KOPT-K1 (cell line): ENCODE measurements at regions not wholly inside any gene's neighbourhood (a gene's known extent, or its start where the extent isn't known, plus 50 kb on each side); places are given as distances from the start of the nearest gene placed in this dataset.
"Not testable (repeated sequence)": the region's sequence is repeated elsewhere in the genome, so short reads cannot be mapped to it uniquely, and the experiment has no call there.

Experiments
- H3K27ac ChIP-seq: fragments of 200-600 bp; sonication (generic); 2 replicates; pipeline ENCODE4 v1.5.1; 2016; ENCODE audit warnings: antibody characterized with exemption, mild to moderate bottlenecking, low read depth, low read length; ENCODE audit not compliant: poor library complexity, severe bottlenecking
- H3K36me3 ChIP-seq: fragments of 200-600 bp; sonication (generic); 2 replicates; pipeline ENCODE4 v1.5.1; 2017; ENCODE audit warnings: antibody characterized with exemption, mild to moderate bottlenecking, low read length, moderate library complexity; ENCODE audit not compliant: insufficient read depth
- H3K9me3 ChIP-seq: fragments of 200-600 bp; sonication (generic); 2 replicates; pipeline ENCODE4 v1.5.1; 2017; ENCODE audit warnings: antibody characterized with exemption, low read length, mild to moderate bottlenecking; ENCODE audit not compliant: insufficient read depth, poor library complexity, severe bottlenecking

GRCh38 chr14:105681606-105682185 is 155.3 kb downstream of the TMEM121 start:
- H3K27ac ChIP-seq, H3K9me3 ChIP-seq, H3K36me3 ChIP-seq: not testable (repeated sequence)

- not testable (repeated sequence) for H3K27ac ChIP-seq, H3K9me3 ChIP-seq, H3K36me3 ChIP-seq
Measured at GRCh38 chr14:105682442-105682841, 156.1 kb downstream of the TMEM121 start.

GRCh38 chr14:105682956-105683570 is 156.7 kb downstream of the TMEM121 start:
- H3K9me3 ChIP-seq, result no peaks in the 10 kb centered on the region
- H3K27ac ChIP-seq, result no peak overlapping the region

DNA sequence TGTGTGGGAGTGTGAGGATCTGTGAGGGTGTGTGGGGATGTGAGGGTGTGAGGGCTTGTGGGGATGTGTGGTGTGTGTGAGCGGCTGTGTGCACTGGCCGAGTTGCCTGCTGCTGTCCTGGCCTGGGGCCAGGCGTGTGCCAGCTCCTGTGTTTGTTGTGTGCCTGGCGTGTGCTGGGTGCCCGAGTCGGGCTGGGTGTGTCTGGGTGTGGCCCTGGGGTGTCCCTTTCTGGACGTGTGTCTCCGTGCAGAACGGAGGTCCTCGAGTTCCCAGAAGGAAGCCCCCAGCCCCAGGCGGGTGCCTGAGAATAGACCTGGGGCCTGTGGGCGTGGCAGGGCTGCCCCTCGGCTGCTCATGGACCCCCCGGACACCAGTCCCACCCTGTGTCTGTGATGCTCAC is 157.7 kb downstream of the TMEM121 start:
- not testable (repeated sequence) for H3K36me3 ChIP-seq, H3K9me3 ChIP-seq, H3K27ac ChIP-seq

More at GRCh38 chr14:105682956-105683570, 156.7 kb downstream of the TMEM121 start:
- no peaks in the 10 kb centered on the region for H3K36me3 ChIP-seq

- H3K36me3 ChIP-seq, H3K9me3 ChIP-seq, H3K27ac ChIP-seq: not testable (repeated sequence)
Measured at GRCh38 chr14:105684597-105684996, 158.2 kb downstream of the TMEM121 start.

DNA sequence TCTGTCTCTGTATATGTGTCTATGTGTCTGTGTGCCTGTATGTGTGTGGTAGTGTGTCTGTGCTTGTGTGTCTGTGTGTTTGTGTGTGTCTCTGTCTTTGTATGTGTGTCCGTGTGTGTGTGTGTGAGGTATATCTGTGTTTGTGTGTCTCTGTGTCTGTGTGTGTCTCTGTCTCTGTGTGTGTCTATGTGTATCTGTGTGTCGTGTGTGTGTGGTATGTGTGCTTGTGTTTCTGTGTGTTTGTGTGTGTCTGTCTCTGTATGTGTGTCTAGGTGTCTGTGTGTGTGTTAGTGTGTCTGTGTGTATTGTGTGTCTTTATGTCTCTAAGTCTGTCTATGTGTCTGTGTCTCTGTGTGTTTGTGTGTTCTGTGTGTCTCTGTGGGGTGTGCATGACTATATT is 158.6 kb downstream of the TMEM121 start:
- no peaks in the 10 kb centered on the region for H3K9me3 ChIP-seq
- H3K27ac ChIP-seq, result no peak overlapping the region
- no peaks in the 10 kb centered on the region for H3K36me3 ChIP-seq

DNA sequence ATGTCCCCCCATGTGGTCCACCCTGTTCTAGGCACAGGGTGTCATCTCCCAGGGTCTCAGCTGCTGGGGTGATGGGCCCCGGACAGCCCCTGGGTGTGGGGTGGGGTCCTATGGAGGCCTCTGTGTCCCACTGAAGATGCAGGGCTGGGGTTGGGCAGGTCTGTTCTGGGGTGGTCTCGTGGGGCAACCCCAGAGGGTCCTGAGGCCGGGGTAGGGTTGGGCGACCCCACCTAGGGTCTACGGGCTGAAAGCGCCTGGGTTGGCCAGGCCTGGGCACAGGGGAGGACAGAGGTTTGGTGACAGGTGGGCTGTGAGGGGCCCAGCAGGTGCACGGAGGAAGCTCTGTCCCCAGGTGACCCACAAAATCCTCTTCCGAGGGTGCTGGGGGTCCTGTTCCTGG is 159.2 kb downstream of the TMEM121 start:
- not testable (repeated sequence) for H3K9me3 ChIP-seq, H3K27ac ChIP-seq, H3K36me3 ChIP-seq

DNA sequence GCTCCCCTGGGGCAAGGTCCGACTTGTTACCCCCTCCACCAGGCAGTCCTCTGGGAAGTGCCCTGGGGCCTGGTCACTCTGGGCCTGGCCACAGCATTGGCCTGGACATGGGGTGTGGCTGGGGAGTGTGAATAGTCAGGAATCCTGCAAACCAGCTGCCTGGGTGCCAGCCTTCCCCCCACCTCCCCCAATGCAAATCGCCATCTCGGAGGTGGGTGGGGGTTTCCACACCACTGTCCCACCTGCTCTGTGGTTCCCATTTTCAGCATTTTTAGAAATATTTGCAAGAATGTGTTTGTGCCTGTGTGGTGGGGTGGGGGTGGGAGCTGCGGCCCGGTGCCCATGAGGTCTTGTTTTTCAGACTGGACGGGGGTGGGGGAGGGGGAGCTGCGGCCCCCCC is 159.7 kb downstream of the TMEM121 start:
- H3K27ac ChIP-seq, H3K36me3 ChIP-seq, H3K9me3 ChIP-seq: not testable (repeated sequence)

GRCh38 chr14:105686462-105687170 is 160.2 kb downstream of the TMEM121 start:
- not testable (repeated sequence) for H3K9me3 ChIP-seq, H3K36me3 ChIP-seq, H3K27ac ChIP-seq

DNA sequence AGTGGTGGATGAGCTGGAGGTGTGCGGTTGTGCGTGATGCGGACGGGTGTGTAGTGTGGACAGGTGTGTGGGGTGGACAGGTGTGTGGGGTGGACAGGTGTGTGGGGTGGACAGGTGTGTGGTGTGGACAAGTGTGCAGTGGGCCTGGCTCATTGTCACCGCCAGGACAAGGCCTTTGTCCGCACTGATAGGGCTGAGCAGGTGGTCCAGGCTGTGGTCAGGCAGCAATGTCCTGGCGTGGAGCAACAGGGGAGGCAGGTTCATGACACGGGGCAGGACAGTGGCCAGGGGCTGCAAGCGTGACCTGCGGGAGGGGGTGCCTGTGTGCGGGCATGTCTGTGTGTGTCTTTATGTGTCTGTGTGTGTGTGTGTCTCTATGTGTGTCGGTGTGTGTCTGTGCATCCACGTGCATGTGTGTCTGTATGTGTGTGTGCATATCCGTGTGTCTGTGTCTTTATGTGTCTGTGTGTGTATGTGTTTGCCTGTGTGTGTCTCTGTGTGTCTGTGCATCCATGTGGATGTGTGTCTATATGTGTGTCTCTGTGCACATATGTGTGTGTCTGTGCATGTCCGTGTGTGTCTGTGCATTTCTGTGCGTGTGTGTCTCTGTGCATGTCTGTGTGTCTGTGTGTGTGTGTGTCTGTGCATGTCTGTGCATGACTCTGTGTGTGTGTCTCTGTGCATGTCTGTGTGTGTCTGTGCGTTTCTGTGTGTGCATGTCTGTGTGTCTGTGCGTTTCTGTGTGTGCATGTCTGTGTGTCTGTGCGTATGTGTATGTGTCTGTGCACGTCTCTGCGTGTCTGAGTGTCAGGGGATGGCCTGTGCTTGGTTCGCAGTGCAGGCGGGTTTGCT is 161.0 kb downstream of the TMEM121 start:
- not testable (repeated sequence) for H3K27ac ChIP-seq, H3K9me3 ChIP-seq

DNA sequence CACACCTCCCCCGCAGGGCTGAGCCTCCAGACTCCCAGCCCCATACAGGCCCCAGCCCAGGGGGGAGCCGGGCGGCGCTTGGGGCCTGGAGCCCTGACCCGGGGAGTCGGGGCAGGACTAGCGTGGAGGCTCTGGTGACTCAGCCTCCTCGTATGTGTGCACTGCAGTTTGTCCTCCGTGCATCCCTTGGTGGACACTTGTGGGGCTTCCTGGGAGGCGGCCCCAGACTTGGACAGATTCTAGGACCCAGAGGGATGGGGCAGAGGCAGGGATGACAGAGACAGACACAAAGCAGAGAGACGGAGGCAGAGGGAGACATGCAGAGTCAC is 161.6 kb downstream of the TMEM121 start:
- not testable (repeated sequence) for H3K27ac ChIP-seq, H3K9me3 ChIP-seq, H3K36me3 ChIP-seq

More for the DNA sequence above, 161.0 kb downstream of the TMEM121 start:
- not testable (repeated sequence) for H3K36me3 ChIP-seq

- not testable (repeated sequence) for H3K9me3 ChIP-seq, H3K27ac ChIP-seq, H3K36me3 ChIP-seq
Measured at GRCh38 chr14:105688664-105689221, 162.4 kb downstream of the TMEM121 start.

DNA sequence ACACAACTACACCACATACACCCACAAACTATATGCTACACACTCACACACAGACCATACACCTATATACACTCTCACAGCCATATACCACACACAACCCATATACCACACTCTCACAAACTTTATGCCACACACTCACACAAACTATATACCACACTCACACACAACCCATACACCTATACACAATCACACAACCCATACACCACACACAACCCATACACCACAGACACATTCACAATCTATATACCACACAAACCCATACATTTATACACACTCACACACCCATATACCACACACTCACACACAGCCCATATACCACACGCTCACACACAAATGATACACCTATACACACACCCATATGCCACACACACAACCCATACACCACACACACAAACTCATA is 163.3 kb downstream of the TMEM121 start:
- H3K36me3 ChIP-seq, result no peaks in the 10 kb centered on the region
- H3K27ac ChIP-seq, result no peak overlapping the region
- no peaks in the 10 kb centered on the region for H3K9me3 ChIP-seq

- Histone ChIP-seq H3K9me3 (no peaks in the 10 kb centered on the region), H3K27ac (no peak overlapping the region), H3K36me3 (no peaks in the 10 kb centered on the region)
Measured at GRCh38 chr14:105690671-105691070, 164.3 kb downstream of the TMEM121 start.
